Ascending aorta (tissue), 2 donors: ENCODE measurements at regions not wholly inside any gene's neighbourhood (a gene's known extent, or its start where the extent isn't known, plus 50 kb on each side); places are given as distances from the start of the nearest gene placed in this dataset.

Experiments
- DNase-seq, 2 donors: peaks; one replicate each; pipeline ENCODE4 v3.0.0-alpha.2; 2019; ENCODE audit warnings: low spot score in 2 of 2
- H3K27ac ChIP-seq, 2 donors: fragments of 200-600 bp; sonication (generic); one replicate each; pipeline ENCODE4 v1.5.1; 2016 to 2017; ENCODE audit warnings: mild to moderate bottlenecking in 1 of 2
- H3K27me3 ChIP-seq: fragments of 200-600 bp; sonication (generic); one replicate; pipeline ENCODE4 v1.5.1; 2017
- H3K36me3 ChIP-seq, 2 donors: fragments of 200-600 bp; sonication (generic); one replicate each; pipeline ENCODE4 v1.5.1; 2016
- H3K4me1 ChIP-seq, 2 donors: fragments of 200-600 bp; sonication (generic); one replicate each; pipeline ENCODE4 v1.5.1; 2016 to 2017; ENCODE audit warnings: mild to moderate bottlenecking in 1 of 2
- H3K4me3 ChIP-seq, 2 donors: fragments of 200-600 bp; sonication (generic); one replicate each; pipeline ENCODE4 v1.5.1; 2016 to 2017; ENCODE audit warnings: mild to moderate bottlenecking in 1 of 2
- H3K9me3 ChIP-seq, 2 donors: fragments of 200-600 bp; sonication (generic); one replicate each; pipeline ENCODE4 v1.5.1; 2016
- CTCF ChIP-seq, 3 experiments: fragments of 200-600 bp in 2 of 3; fragments of 450-650 bp in 1 of 3; sonication (generic) in 2 of 3; IDR thresholded peaks; one replicate each; pipeline ENCODE4 v1.5.1; 2016 to 2019; ENCODE audit warnings: antibody characterized with exemption in 3 of 3, mild to moderate bottlenecking in 1 of 3, moderate library complexity in 1 of 3
- intact Hi-C: fragments of 100-400 bp; cut with DNase I; formaldehyde crosslinking; loops from one replicate; pipeline ENCODE4 v1.15.1; 2023

- no peak for DNase-seq
- intact Hi-C loops: no loop called here
- no peak overlapping the region for H3K4me3 ChIP-seq
- no peaks in the 10 kb centered on the region for H3K4me1 ChIP-seq
- no peak for TF ChIP-seq CTCF (IDR thresholded peaks at IDR 0.05)
- no peaks in the 10 kb centered on the region for H3K36me3 ChIP-seq
- no peak overlapping the region for H3K27ac ChIP-seq
- H3K9me3 ChIP-seq: no peaks in the 10 kb centered on the region
- no peaks in the 10 kb centered on the region for H3K27me3 ChIP-seq
Measured at GRCh38 chr1:72341661-72342060, 59.3 kb upstream of the NEGR1 start.

- Histone ChIP-seq H3K36me3 (no peaks in the 10 kb centered on the region), H3K9me3 (no peaks in the 10 kb centered on the region), H3K27me3 (no peaks in the 10 kb centered on the region), H3K4me1 (no peaks in the 10 kb centered on the region), H3K27ac (no peak overlapping the region), H3K4me3 (no peak overlapping the region)
- intact Hi-C loops: no loop called here
- TF ChIP-seq CTCF (IDR thresholded peaks at IDR 0.05): no peak
- DNase-seq: no peak
Measured at GRCh38 chr1:72336776-72337175, 54.4 kb upstream of the NEGR1 start.
